Epithelial cell of esophagus (primary cell): ENCODE measurements at regions not wholly inside any gene's neighbourhood (a gene's known extent, or its start where the extent isn't known, plus 50 kb on each side); places are given as distances from the start of the nearest gene placed in this dataset.
"Not testable (repeated sequence)": the region's sequence is repeated elsewhere in the genome, so short reads cannot be mapped to it uniquely, and the experiment has no call there.

ENCODE experiments used
- DNase-seq: peaks from one replicate; pipeline ENCODE4 v3.0.0; 2010; ENCODE audit warnings: low read depth
- H3K4me3 ChIP-seq: 2 replicates; pipeline ENCODE4 v1.5.1; 2011; ENCODE audit warnings: mild to moderate bottlenecking, low read length, control low read depth
- TF ChIP-seq, protein P1 (sequence below): IDR thresholded peaks from 2 replicates; pipeline ENCODE4 v1.5.1; 2011; ENCODE audit warnings: low read depth, mild to moderate bottlenecking, low read length, control low read depth, inconsistent platforms; ENCODE audit not compliant: insufficient read depth; ENCODE audit errors: missing control alignments

DNA sequence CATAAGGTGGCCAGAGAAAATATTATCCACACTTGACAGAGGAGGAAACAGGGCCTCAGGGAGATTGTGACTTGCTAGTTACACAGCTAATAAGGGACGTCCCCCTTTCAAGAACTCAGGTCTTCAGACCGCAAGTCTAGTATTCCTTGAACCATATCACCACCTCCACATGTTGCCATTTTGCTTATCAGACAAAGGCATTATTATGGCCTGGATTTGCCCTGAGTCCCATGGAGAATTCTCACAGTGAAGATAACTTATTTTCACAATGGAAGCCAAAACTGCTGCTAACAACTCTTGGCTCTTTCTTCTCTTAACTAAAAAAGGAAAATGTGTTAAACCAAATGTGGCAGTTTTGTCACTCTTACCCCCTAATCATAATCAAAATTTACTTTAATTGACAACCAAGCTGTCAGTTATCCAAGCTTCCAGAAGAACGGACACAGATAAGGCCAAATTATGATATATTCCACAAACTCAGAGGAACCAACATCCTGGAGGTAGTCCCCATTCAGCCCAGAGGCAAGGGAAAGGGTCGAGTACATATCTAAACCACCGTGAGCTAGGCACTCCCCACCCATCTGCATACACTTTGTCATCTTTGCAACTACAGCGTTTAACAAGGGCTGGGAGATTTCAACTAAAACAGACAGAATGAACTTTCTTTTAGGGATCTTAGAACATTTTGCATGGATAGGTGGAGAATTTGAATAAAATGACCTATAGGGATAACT is 63.6 kb upstream of the THBS1 start:
- no peak for DNase-seq
- TF ChIP-seq, protein P1, sequence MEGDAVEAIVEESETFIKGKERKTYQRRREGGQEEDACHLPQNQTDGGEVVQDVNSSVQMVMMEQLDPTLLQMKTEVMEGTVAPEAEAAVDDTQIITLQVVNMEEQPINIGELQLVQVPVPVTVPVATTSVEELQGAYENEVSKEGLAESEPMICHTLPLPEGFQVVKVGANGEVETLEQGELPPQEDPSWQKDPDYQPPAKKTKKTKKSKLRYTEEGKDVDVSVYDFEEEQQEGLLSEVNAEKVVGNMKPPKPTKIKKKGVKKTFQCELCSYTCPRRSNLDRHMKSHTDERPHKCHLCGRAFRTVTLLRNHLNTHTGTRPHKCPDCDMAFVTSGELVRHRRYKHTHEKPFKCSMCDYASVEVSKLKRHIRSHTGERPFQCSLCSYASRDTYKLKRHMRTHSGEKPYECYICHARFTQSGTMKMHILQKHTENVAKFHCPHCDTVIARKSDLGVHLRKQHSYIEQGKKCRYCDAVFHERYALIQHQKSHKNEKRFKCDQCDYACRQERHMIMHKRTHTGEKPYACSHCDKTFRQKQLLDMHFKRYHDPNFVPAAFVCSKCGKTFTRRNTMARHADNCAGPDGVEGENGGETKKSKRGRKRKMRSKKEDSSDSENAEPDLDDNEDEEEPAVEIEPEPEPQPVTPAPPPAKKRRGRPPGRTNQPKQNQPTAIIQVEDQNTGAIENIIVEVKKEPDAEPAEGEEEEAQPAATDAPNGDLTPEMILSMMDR, result no peak
- no peak overlapping the region for H3K4me3 ChIP-seq

DNA sequence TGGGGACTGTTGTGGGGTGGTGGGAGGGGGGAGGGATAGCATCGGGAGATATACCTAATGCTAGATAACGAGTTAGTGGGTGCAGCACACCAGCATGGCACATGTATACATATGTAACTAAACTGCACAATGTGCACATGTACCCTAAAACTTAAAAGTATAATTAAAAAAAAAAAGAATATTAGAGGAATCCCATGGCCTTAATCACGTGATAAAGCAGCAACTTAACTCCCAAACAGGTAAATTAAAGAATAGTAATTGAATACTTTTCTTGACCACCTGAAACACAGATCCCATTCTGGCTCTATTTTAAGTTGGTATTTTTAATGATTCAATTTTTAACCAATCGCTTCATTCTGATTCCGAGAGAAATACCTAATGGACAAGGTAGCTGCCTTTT is 56.9 kb upstream of the THBS1 start:
- DNase-seq, H3K4me3 ChIP-seq: not testable (repeated sequence)

DNA sequence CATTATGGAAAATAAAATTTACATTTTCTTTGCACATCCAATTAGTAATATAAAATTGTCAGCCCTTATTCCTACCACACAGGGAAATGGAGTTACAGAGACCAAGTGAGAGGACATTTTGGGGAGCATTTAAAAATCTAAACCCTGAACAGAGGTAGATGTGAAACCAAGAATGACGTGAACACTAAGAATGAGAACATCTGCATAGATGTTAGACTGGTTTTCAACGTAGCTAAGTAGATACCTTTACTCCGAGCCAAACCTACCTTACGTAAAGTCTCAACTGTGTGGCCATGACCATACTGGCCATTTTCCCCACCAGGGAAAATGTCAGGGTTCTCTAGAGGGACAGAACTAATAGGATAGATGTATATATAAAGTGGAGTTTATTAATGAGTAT is 51.4 kb upstream of the THBS1 start:
- DNase-seq, result no peak
- TF ChIP-seq, protein P1, result no peak
- H3K4me3 ChIP-seq, result no peak overlapping the region

DNA sequence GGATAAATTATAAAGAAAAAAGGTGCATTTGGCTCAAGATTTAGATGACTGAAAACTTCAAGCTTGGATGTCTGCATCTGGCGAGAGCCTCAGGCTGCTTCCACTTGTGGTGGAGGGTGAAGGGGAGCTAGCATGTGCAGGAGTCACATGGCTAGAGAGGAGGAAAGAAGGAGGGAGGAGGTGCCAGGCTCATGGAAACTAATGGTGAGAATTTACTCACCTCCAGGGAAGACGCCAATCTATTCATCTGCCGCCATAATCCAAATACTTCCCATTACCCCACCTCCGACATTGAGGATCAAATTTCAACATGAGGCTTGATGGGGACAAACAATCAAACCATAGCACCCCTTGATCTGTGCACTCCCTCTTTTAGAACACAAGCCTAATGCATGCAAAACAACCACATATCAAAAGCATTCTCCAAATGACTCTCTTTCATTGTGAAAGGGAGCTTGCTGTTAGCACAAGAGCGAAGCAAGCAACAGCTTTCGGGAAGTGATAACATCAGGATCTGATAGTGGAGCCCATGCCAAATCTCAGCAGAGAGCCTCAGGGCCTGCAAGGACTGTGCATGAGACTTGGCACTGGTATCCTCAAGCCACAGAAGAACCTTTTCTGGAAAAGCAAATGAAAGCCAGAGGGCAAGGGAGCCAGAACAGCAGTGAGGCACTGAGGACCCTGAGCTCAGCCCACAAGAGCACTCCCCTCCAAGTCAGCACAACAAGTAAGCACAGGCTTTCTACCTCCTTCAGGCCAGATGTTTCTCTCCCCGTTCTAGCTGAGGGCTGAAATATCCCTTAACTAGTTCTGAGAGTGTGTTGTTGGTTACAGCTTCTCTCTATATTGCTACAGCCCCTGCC is 50.2 kb upstream of the THBS1 start:
- no peak overlapping the region for H3K4me3 ChIP-seq
- no peak for DNase-seq
- TF ChIP-seq, protein P1, result no peak
